GM21381 (cell line): ENCODE measurements at regions not wholly inside any gene's neighbourhood (a gene's known extent, or its start where the extent isn't known, plus 50 kb on each side); places are given as distances from the start of the nearest gene placed in this dataset.

Experiments
- ATAC-seq: cut with Tn5 transposase; IDR thresholded peaks from one replicate; pipeline ENCODE4 v1.9.1; 2021; ENCODE audit warnings: mild to moderate bottlenecking, moderate library complexity; ENCODE audit not compliant: unreplicated experiment

DNA sequence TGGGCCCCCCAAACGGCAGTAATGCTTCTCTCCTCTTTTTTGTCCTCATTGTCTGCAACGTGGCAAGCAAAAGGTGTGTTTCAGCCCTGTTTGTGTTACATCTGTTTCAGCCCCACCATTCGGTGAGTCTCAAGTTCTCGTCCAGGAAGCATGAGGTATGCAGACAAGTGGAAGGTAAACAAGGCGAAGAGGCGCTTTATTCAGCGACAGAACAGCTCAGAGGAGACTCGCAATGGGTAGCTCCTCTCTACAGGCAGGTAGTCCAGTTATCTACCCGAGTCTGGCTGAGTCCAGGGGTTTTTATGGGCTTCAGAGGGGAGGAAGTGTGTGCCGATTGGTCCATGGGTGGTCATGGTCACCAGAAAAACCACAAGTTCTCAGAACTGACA, 733.4 kb upstream of the CDH7 start:
- no peak for ATAC-seq

DNA sequence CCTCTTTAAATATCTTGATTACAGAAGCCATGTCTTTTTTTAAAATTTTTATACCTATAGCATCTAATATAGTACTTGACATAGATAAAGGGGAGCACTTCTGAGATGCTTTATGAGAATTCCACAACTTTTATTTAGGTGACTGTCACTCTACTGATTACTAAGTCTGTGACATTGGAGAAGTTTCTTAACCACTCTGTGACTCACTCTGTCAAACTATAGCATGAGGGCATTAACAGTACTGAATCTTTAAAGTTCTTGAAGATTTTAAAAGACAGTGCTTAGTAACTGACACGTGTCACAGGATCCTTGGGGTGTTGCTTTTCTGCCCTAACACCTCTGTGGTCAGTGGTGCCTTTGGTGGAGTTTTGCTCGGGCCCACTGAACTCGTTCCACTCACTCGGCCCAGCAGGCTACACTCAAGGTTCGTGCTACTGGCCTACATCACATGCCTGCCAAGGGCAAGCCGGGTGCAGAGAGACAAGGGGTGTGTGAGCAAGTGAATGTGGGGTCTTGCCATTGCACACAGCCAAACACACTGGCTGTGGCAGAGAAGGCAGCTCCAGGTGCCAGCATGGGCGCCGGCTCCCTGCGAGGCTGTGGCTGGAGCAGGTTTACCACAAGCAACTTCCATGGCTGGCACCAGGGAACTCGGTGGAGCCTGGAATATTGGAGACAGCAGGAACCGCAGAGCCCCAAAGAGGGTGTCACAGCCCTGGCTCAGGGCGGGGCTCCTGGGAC, 734.0 kb upstream of the CDH7 start:
- ATAC-seq, result no peak

GRCh38 chr18:64994370-64994769, 756.4 kb upstream of the CDH7 start:
- ATAC-seq, result no peak

DNA sequence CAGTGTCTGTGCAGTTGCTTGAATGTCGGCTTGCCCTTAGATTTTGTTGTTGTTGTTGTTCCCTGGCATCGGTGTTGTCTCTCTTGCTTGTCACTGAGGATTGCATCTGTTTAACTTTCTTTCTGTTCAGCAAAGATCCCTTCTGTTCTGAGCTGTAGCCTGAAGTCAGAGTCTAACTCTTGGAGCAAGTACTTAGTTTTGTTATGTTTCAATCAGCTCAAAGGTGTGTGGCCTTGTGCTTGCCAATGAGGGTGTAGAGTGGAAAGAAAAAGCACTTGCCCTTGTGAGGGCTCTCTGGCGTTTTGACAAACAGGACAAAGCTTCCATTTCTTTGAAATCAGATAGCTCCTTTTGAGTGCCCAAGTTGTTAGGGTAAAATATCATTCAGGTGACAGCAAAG, 757.1 kb upstream of the CDH7 start:
- no peak for ATAC-seq

DNA sequence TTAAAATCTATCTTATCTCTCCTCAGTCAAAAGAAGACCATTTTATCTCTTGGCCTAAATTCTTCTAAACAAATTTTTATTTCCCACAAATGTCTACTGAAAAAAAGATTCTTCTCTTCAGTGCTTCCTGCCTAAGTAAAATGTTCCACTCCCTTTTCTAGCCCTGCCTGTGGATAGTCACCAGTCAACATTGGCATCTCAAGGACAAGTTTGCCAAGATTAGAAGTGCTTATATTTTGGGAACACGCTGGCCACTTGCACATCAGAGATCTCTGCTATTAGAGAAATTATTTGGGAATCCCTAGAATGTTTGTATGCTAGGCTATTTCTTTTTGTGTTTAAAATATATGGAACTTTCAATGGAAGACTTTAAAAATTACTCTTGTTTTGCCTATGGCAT, 758.2 kb upstream of the CDH7 start:
- no peak for ATAC-seq

DNA sequence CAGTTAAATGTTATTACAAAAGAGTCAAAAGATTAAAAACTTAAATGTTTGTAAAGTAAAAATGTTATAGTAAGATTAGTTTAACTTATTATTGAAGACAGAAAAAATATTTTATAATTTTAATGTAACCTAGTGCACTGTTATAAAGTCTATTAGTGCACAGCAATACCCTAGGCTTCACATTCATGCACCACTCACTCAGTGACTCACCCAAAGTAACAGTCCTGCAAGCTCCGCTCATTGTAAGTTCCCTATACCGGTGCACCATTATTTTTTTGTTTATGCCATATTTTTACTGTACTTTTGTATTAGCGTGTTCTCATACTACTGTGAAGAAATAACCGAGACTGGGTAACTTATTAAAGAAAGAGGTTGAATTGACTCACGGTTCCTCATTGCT, 759.7 kb upstream of the CDH7 start:
- no peak for ATAC-seq

DNA sequence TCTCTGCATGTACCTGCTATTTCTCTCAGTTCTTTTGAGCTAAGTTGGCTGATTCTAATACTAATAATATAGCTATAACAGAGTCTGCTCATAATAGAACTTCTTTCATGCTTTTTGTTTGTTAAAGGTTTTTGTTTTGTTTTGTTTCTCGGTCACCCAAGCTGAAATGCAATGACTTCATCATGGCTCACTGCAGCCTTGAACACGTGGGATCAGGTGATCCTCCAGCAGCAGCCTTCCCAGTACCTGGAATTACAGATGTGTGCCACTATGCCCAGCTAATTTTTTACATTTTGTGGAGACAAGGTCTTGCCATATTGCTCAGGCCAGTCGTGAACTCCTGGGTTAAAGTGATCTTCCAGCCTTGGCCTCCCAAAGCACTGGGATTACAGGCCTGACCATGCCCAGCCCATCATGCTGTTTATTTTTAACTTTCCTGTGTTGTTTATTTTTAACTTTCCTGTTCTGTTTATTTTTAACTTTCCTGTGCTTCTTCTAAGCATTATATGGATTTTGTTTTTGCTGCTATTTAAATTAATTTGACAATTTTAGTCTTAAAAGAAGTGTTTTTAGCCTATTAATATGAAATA, 763.8 kb upstream of the CDH7 start:
- ATAC-seq, result no peak

- ATAC-seq, result no peak
Observed at GRCh38 chr18:64983497-64984238, 767.1 kb upstream of the CDH7 start.

GRCh38 chr18:64982414-64983055, 768.3 kb upstream of the CDH7 start:
- ATAC-seq, result no peak

DNA sequence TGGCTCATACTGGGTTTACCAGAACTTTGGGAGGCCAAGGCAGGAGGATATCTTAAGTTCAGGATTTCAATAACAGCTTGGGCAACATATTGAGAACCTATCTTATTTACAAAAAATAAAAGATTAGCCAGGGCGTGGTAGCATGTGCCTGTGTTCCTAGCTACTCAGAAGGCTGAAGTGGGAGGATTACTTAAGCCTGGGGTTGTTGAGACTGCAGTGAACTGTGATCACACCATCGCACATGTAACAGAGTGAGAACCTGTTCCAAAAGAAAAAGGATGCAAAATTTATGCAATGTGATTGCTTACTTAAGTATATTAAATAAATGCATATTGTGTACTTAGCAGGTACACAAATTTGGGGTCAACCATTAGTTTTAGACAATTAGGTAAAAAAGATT, 768.9 kb upstream of the CDH7 start:
- ATAC-seq, result no peak

GRCh38 chr18:64979791-64980190, 771.0 kb upstream of the CDH7 start:
- no peak for ATAC-seq

GRCh38 chr18:64974391-64975125, 776.3 kb upstream of the CDH7 start:
- no peak for ATAC-seq

GRCh38 chr18:64972545-64972944, 778.3 kb upstream of the CDH7 start:
- no peak for ATAC-seq

DNA sequence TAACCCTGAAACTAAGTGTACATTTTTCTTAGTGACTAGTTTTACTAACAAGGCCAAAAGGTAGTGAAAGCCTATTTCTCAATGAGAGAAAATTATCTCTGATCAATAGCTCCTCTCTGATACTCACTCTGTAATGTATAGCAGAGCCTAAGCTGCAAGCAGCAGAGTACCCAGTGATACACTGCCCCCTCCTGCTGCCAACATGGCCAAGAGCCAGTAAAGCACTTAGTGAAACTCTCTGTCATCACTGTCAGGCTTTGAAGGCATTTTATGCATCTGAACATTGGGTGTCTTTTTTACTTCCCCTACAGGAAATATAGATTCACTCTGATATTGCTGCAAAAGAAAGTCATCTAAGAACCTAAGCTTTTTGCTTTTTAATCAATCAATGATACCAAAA, 784.1 kb upstream of the CDH7 start:
- no peak for ATAC-seq

- no peak for ATAC-seq
Observed at GRCh38 chr18:64956465-64956864, 794.3 kb upstream of the CDH7 start.

GRCh38 chr18:64949885-64950284, 800.9 kb upstream of the CDH7 start:
- ATAC-seq, result no peak

- ATAC-seq, result no peak
Observed at GRCh38 chr18:64936671-64937070, 787.8 kb upstream of the LINC00305 start.

DNA sequence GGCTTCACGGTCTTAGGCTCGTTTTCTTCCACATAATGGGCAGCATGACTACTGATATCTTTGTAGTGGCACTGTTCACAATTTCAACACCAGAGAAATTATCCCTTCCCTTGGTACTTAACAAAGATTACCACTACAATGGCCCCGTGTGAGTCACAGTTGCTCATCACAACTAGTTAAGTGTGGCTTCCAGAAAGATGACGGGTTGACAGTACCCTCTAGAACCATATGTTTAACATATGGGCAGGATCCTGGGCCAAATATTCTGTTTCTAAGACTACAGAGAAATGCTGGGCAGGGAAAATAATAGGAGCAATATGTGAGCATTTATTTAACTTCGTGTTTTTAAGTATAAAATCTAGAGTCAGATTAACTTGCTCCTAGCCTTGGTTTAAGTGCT, 780.1 kb upstream of the LINC00305 start:
- no peak for ATAC-seq

DNA sequence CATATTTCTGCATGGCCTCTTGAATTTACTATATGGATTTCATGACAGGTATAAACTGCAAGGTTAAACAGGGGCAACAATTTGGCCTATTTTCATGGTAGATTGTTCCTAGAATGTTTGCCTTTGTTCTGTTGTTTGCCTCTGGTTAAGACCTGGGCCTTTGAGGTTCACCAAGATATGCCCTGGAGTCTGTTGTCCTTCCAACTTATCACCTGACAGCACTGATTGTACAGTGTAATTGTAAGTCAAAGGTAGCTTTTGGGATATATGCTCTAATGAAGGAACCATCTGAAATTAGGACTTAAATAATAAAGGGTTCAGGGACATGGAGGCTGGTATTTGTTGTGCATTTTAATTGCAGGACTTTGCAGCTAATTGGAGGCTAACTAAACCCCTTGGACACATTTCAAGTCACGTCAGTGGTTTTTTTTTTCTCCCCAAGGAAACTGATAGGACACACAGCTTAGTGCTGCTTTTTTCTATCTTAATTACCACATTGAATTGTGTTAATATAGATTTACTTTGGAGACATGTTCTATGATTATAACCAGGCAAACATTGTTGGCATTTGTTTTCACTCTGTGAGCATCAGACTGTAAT, 771.2 kb upstream of the LINC00305 start:
- no peak for ATAC-seq

DNA sequence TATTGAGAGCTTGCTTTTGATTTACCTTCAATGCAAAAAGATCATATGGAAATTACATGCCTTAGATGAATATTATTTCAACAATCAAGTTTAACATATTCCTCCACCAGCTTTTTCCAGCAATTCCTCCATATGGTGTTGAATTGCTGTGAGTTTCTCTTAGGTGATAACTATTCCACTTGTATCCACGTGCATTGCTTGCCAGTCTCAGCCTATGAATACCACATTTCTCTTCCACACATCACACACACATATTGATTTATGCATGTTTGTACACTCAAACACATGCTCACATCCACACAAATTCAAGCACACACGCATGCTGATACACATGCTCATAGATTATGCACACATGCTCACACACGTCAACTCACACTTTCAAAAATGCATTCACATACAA, 770.0 kb upstream of the LINC00305 start:
- no peak for ATAC-seq

GRCh38 chr18:64893349-64893748, 744.5 kb upstream of the LINC00305 start:
- ATAC-seq, result no peak
